ENCODE measurements at regions not wholly inside any gene's neighbourhood (a gene's known extent, or its start where the extent isn't known, plus 50 kb on each side); places are given as distances from the start of the nearest gene placed in this dataset.
"Not testable (repeated sequence)": the region's sequence is repeated elsewhere in the genome, so short reads cannot be mapped to it uniquely, and the experiment has no call there.

GRCh38 chr5:25090854-25091253, 446.1 kb upstream of the CDH10 start:
- Mint-ChIP-seq H3K9me3 (peaks cover 0 to 9% (median 4%) of the 10 kb centered on the region in 11 donors), H3K27ac (no peak overlapping the region), H3K36me3 (no peaks in the 10 kb centered on the region), H3K27me3 (no peaks in the 10 kb centered on the region), H3K4me3 (no peak overlapping the region), H3K4me1 (no peaks in the 10 kb centered on the region)
- POLR2A ChIA-PET, result no interaction called here
- intact Hi-C loops (cut with micrococcal nuclease), result no loop called here
- Histone ChIP-seq H3K9me3 (ENCODE audit: control insufficient read depth in 2 of 3, low read length in 3 of 3) (no peaks in the 10 kb centered on the region), H3K27me3 (ENCODE audit: control insufficient read depth in 2 of 2, insufficient read depth in 2 of 2, low read length in 2 of 2) (no peaks in the 10 kb centered on the region), H3K4me1 (ENCODE audit: control insufficient read depth in 2 of 2, insufficient read depth in 2 of 2, low read length in 2 of 2) (no peaks in the 10 kb centered on the region), H3K36me3 (ENCODE audit: control insufficient read depth in 2 of 3, insufficient read depth in 3 of 3, low read length in 3 of 3) (no peaks in the 10 kb centered on the region), H3K27ac (ENCODE audit: low read depth, low read length) (no peak overlapping the region), H3K4me3 (ENCODE audit: low read length) (no peak overlapping the region)
- CTCF ChIA-PET, result no interaction called here
- DNase-seq (no peak), ATAC-seq (no peak)

- Histone ChIP-seq H3K27me3 (ENCODE audit: control insufficient read depth in 2 of 2, insufficient read depth in 2 of 2, low read length in 2 of 2) (no peaks in the 10 kb centered on the region), H3K9me3 (ENCODE audit: control insufficient read depth in 2 of 3, low read length in 3 of 3) (no peaks in the 10 kb centered on the region), H3K4me3 (ENCODE audit: low read length) (no peak overlapping the region), H3K27ac (ENCODE audit: low read depth, low read length) (no peak overlapping the region), H3K36me3 (ENCODE audit: control insufficient read depth in 2 of 3, insufficient read depth in 3 of 3, low read length in 3 of 3) (no peaks in the 10 kb centered on the region), H3K4me1 (ENCODE audit: control insufficient read depth in 2 of 2, insufficient read depth in 2 of 2, low read length in 2 of 2) (no peaks in the 10 kb centered on the region)
- Mint-ChIP-seq H3K4me3 (no peak overlapping the region), H3K36me3 (no peaks in the 10 kb centered on the region), H3K4me1 (no peaks in the 10 kb centered on the region), H3K27ac (no peak overlapping the region), H3K9me3 (peaks cover 0 to 14% (median 5%) of the 10 kb centered on the region in 11 donors), H3K27me3 (no peaks in the 10 kb centered on the region)
- ChIA-PET POLR2A (no interaction called here), CTCF (no interaction called here)
- no peak for ATAC-seq
- no peak for DNase-seq
- intact Hi-C loops (cut with micrococcal nuclease), result no loop called here
These were observed 445.5 kb upstream of the CDH10 start for GRCh38 chr5:25090275-25090674.

GRCh38 chr5:25088689-25089088, 443.9 kb upstream of the CDH10 start:
- H3K4me1 ChIP-seq (ENCODE audit: control insufficient read depth in 2 of 2, insufficient read depth in 2 of 2, low read length in 2 of 2); ATAC-seq; H3K36me3 Mint-ChIP-seq; H3K4me3 ChIP-seq (ENCODE audit: low read length); CTCF ChIA-PET; H3K27ac ChIP-seq (ENCODE audit: low read depth, low read length); H3K36me3 ChIP-seq (ENCODE audit: control insufficient read depth in 2 of 3, insufficient read depth in 3 of 3, low read length in 3 of 3); H3K27me3 ChIP-seq (ENCODE audit: control insufficient read depth in 2 of 2, insufficient read depth in 2 of 2, low read length in 2 of 2); H3K27me3 Mint-ChIP-seq; POLR2A ChIA-PET; H3K27ac Mint-ChIP-seq; H3K4me1 Mint-ChIP-seq; intact Hi-C loops (cut with micrococcal nuclease); H3K4me3 Mint-ChIP-seq; DNase-seq; H3K9me3 ChIP-seq (ENCODE audit: control insufficient read depth in 2 of 3, low read length in 3 of 3): not testable (repeated sequence)
- H3K9me3 Mint-ChIP-seq, result peaks cover 0 to 14% (median 2%) of the 10 kb centered on the region in 11 donors

- CTCF ChIA-PET; H3K9me3 ChIP-seq (ENCODE audit: control insufficient read depth in 2 of 3, low read length in 3 of 3); H3K4me1 Mint-ChIP-seq; H3K36me3 Mint-ChIP-seq; H3K4me3 Mint-ChIP-seq; H3K4me1 ChIP-seq (ENCODE audit: control insufficient read depth in 2 of 2, insufficient read depth in 2 of 2, low read length in 2 of 2); H3K36me3 ChIP-seq (ENCODE audit: control insufficient read depth in 2 of 3, insufficient read depth in 3 of 3, low read length in 3 of 3); DNase-seq; ATAC-seq; H3K27me3 ChIP-seq (ENCODE audit: control insufficient read depth in 2 of 2, insufficient read depth in 2 of 2, low read length in 2 of 2); H3K27ac Mint-ChIP-seq; H3K27me3 Mint-ChIP-seq; POLR2A ChIA-PET; H3K9me3 Mint-ChIP-seq; intact Hi-C loops (cut with micrococcal nuclease); H3K27ac ChIP-seq (ENCODE audit: low read depth, low read length); H3K4me3 ChIP-seq (ENCODE audit: low read length): not testable (repeated sequence)
These were observed 438.5 kb upstream of the CDH10 start for GRCh38 chr5:25083261-25083660.

GRCh38 chr5:25066239-25066638, 421.5 kb upstream of the CDH10 start:
- CTCF ChIA-PET, result no interaction called here
- H3K27ac Mint-ChIP-seq, result no peak overlapping the region
- POLR2A ChIA-PET, result no interaction called here
- no peak overlapping the region for H3K4me3 Mint-ChIP-seq
- Histone ChIP-seq H3K4me1 (ENCODE audit: control insufficient read depth in 2 of 2, insufficient read depth in 2 of 2, low read length in 2 of 2) (no peaks in the 10 kb centered on the region), H3K9me3 (ENCODE audit: control insufficient read depth in 2 of 3, low read length in 3 of 3) (no peaks in the 10 kb centered on the region), H3K27me3 (ENCODE audit: control insufficient read depth in 2 of 2, insufficient read depth in 2 of 2, low read length in 2 of 2) (no peaks in the 10 kb centered on the region), H3K4me3 (ENCODE audit: low read length) (no peak overlapping the region), H3K36me3 (ENCODE audit: control insufficient read depth in 2 of 3, insufficient read depth in 3 of 3, low read length in 3 of 3) (no peaks in the 10 kb centered on the region), H3K27ac (ENCODE audit: low read depth, low read length) (no peak overlapping the region)
- no peak for DNase-seq
- H3K9me3 Mint-ChIP-seq, result peaks cover 2 to 22% (median 7%) of the 10 kb centered on the region in 11 donors
- H3K4me1 Mint-ChIP-seq, result no peaks in the 10 kb centered on the region
- H3K36me3 Mint-ChIP-seq, result no peaks in the 10 kb centered on the region
- intact Hi-C loops (cut with micrococcal nuclease), result no loop called here
- H3K27me3 Mint-ChIP-seq, result no peaks in the 10 kb centered on the region
- no peak for ATAC-seq

- H3K27ac ChIP-seq (ENCODE audit: low read depth, low read length), result no peak overlapping the region
- H3K27me3 ChIP-seq (ENCODE audit: control insufficient read depth in 2 of 2, insufficient read depth in 2 of 2, low read length in 2 of 2), result no peaks in the 10 kb centered on the region
- no peaks in the 10 kb centered on the region for H3K27me3 Mint-ChIP-seq
- ATAC-seq (no peak), DNase-seq (no peak)
- no peak overlapping the region for H3K4me3 ChIP-seq (ENCODE audit: low read length)
- ChIA-PET POLR2A (no interaction called here), CTCF (no interaction called here)
- no peaks in the 10 kb centered on the region for H3K4me1 ChIP-seq (ENCODE audit: control insufficient read depth in 2 of 2, insufficient read depth in 2 of 2, low read length in 2 of 2)
- no peak overlapping the region for H3K27ac Mint-ChIP-seq
- no peaks in the 10 kb centered on the region for H3K36me3 Mint-ChIP-seq
- intact Hi-C loops (cut with micrococcal nuclease), result no loop called here
- no peaks in the 10 kb centered on the region for H3K36me3 ChIP-seq (ENCODE audit: control insufficient read depth in 2 of 3, insufficient read depth in 3 of 3, low read length in 3 of 3)
- H3K4me1 Mint-ChIP-seq, result no peaks in the 10 kb centered on the region
- peaks cover 2 to 27% (median 10%) of the 10 kb centered on the region in 11 donors for H3K9me3 Mint-ChIP-seq
- no peaks in the 10 kb centered on the region for H3K9me3 ChIP-seq (ENCODE audit: control insufficient read depth in 2 of 3, low read length in 3 of 3)
- no peak overlapping the region for H3K4me3 Mint-ChIP-seq
These were observed 419.5 kb upstream of the CDH10 start for GRCh38 chr5:25064306-25064705.

- intact Hi-C loops (cut with micrococcal nuclease), result no loop called here
- Histone ChIP-seq H3K27me3 (ENCODE audit: control insufficient read depth in 2 of 2, insufficient read depth in 2 of 2, low read length in 2 of 2) (no peaks in the 10 kb centered on the region), H3K27ac (ENCODE audit: low read depth, low read length) (no peak overlapping the region), H3K4me3 (ENCODE audit: low read length) (no peak overlapping the region), H3K36me3 (ENCODE audit: control insufficient read depth in 2 of 3, insufficient read depth in 3 of 3, low read length in 3 of 3) (no peaks in the 10 kb centered on the region), H3K4me1 (ENCODE audit: control insufficient read depth in 2 of 2, insufficient read depth in 2 of 2, low read length in 2 of 2) (no peaks in the 10 kb centered on the region), H3K9me3 (ENCODE audit: control insufficient read depth in 2 of 3, low read length in 3 of 3) (no peaks in the 10 kb centered on the region)
- Mint-ChIP-seq H3K36me3 (no peaks in the 10 kb centered on the region), H3K27ac (no peak overlapping the region), H3K4me1 (no peaks in the 10 kb centered on the region), H3K9me3 (peaks cover 0 to 24% (median 6%) of the 10 kb centered on the region in 11 donors), H3K4me3 (no peak overlapping the region), H3K27me3 (no peaks in the 10 kb centered on the region)
- CTCF ChIA-PET, result no interaction called here
- ATAC-seq (no peak), DNase-seq (no peak)
- POLR2A ChIA-PET, result no interaction called here
These were observed 415.8 kb upstream of the CDH10 start for GRCh38 chr5:25060575-25060974.

Measured in naive thymus-derived CD4-positive, alpha-beta T cell (primary cell).